Chondrocyte (in vitro differentiated cells): ENCODE measurements at regions not wholly inside any gene's neighbourhood (a gene's known extent, or its start where the extent isn't known, plus 50 kb on each side); places are given as distances from the start of the nearest gene placed in this dataset.

ENCODE experiments used
- DNase-seq: peaks from one replicate; pipeline ENCODE4 v3.0.0; 2021; ENCODE audit warnings: mixed read lengths, low spot score
- H3K27ac Mint-ChIP-seq: one replicate; pipeline ENCODE4 v1.8.0; 2021; ENCODE audit warnings: mild to moderate bottlenecking, moderate library complexity, mixed read lengths; ENCODE audit not compliant: unreplicated experiment
- H3K27me3 Mint-ChIP-seq: 2 replicates; pipeline ENCODE4 v1.8.0; 2021; ENCODE audit warnings: low read depth, mixed read lengths
- H3K36me3 Mint-ChIP-seq: 2 replicates; pipeline ENCODE4 v1.8.0; 2021; ENCODE audit warnings: low read depth, mixed read lengths
- H3K4me1 Mint-ChIP-seq: 2 replicates; pipeline ENCODE4 v1.8.0; 2021; ENCODE audit warnings: low read depth, mild to moderate bottlenecking, mixed read lengths
- H3K4me3 Mint-ChIP-seq: one replicate; pipeline ENCODE4 v1.8.0; 2021; ENCODE audit warnings: mild to moderate bottlenecking, moderate library complexity, mixed read lengths; ENCODE audit not compliant: unreplicated experiment
- H3K9me3 Mint-ChIP-seq: 2 replicates; pipeline ENCODE4 v1.8.0; 2021; ENCODE audit warnings: low read depth, mixed read lengths
- CTCF ChIP-seq: fragments of 200-600 bp; sonication (generic); IDR thresholded peaks from 2 replicates; pipeline ENCODE4 v1.5.0; 2021; ENCODE audit warnings: antibody characterized with exemption, mild to moderate bottlenecking, moderate library complexity

GRCh38 chr10:93182049-93182327 lies 108.3 kb downstream of the CYP26A1 start:
- Mint-ChIP-seq H3K36me3 (peaks cover 2% of the 10 kb centered on the region), H3K4me1 (peaks cover 3% of the 10 kb centered on the region), H3K27me3 (peaks cover 5% of the 10 kb centered on the region), H3K9me3 (peaks cover 4% of the 10 kb centered on the region), H3K4me3 (no peak overlapping the region), H3K27ac (no peak overlapping the region)
- no peak for TF ChIP-seq CTCF
- no peak for DNase-seq

DNA sequence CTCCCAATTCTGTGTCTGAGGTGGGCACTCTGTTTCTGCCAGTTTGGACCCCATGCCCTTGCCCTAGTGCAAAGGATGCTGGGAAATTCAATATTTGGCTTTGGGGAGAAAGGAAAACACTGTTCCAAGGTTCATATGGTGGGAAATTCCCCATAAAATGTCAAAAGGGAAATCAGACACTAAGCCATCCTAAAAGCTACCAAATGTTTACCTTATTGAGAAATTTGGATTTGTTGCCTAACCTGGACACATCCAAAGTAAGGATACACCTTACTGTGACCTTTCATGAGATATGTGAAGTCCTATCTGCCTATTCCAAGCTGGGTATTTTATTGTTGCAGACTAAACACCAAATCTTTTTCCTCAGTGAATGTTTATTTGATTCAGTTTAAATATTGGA lies 109.1 kb downstream of the CYP26A1 start:
- H3K36me3 Mint-ChIP-seq: peaks cover 2% of the 10 kb centered on the region
- no peak overlapping the region for H3K4me3 Mint-ChIP-seq
- no peak for TF ChIP-seq CTCF
- H3K27me3 Mint-ChIP-seq: peaks cover 5% of the 10 kb centered on the region
- H3K27ac Mint-ChIP-seq: no peak overlapping the region
- peaks cover 4% of the 10 kb centered on the region for H3K9me3 Mint-ChIP-seq
- H3K4me1 Mint-ChIP-seq: peaks cover 3% of the 10 kb centered on the region
- no peak for DNase-seq

- peaks cover 2% of the 10 kb centered on the region for H3K36me3 Mint-ChIP-seq
- H3K27me3 Mint-ChIP-seq: peaks cover 5% of the 10 kb centered on the region
- H3K4me3 Mint-ChIP-seq: no peak overlapping the region
- TF ChIP-seq CTCF: no peak
- H3K27ac Mint-ChIP-seq: no peak overlapping the region
- H3K4me1 Mint-ChIP-seq: peaks cover 13% of the 10 kb centered on the region
- peaks cover 4% of the 10 kb centered on the region for H3K9me3 Mint-ChIP-seq
- no peak for DNase-seq
Observed at GRCh38 chr10:93186653-93187052, 113.0 kb downstream of the CYP26A1 start.

GRCh38 chr10:93189944-93190343 lies 116.3 kb downstream of the CYP26A1 start:
- Mint-ChIP-seq H3K4me1 (peaks cover 45% of the 10 kb centered on the region), H3K36me3 (peaks cover 1% of the 10 kb centered on the region), H3K9me3 (peaks cover 2% of the 10 kb centered on the region), H3K4me3 (no peak overlapping the region), H3K27ac (no peak overlapping the region), H3K27me3 (peaks cover 3% of the 10 kb centered on the region)
- no peak for TF ChIP-seq CTCF
- no peak for DNase-seq

GRCh38 chr10:93190372-93190771 lies 116.7 kb downstream of the CYP26A1 start:
- DNase-seq: no peak
- no peaks in the 10 kb centered on the region for H3K27me3 Mint-ChIP-seq
- H3K4me1 Mint-ChIP-seq: peaks cover 45% of the 10 kb centered on the region
- no peak overlapping the region for H3K4me3 Mint-ChIP-seq
- no peaks in the 10 kb centered on the region for H3K36me3 Mint-ChIP-seq
- no peak overlapping the region for H3K27ac Mint-ChIP-seq
- H3K9me3 Mint-ChIP-seq: no peaks in the 10 kb centered on the region
- no peak for TF ChIP-seq CTCF
